ENCODE measurements at regions not wholly inside any gene's neighbourhood (a gene's known extent, or its start where the extent isn't known, plus 50 kb on each side); places are given as distances from the start of the nearest gene placed in this dataset.

DNA sequence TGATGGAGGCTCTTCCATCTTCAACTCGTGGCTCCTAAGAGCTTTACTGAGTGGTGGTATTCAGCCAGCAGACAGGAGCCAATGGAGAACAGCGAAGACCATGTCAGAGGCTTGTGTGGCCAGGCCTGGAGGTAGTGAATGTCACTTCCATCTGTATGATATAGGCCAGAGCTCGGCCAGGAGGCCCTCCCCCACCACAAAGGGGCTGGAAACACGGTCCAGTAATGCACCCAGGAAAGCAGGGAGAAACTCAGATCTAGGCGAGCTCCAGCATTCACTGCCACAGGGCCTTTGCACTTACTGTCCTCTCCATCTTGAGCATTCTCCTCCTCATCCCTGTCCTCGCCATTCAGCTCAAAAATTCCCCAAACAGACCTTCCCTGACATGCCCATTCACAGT lies 555.3 kb upstream of the C16orf82 start:
- H3K27me3 ChIP-seq (ENCODE audit: low read depth, low read length) = no peaks in the 10 kb centered on the region
- TF ChIP-seq EZH2phosphoT487 (IDR thresholded peaks at IDR 0.05; ENCODE audit: low read depth) = no peak
- TF ChIP-seq, protein P1, sequence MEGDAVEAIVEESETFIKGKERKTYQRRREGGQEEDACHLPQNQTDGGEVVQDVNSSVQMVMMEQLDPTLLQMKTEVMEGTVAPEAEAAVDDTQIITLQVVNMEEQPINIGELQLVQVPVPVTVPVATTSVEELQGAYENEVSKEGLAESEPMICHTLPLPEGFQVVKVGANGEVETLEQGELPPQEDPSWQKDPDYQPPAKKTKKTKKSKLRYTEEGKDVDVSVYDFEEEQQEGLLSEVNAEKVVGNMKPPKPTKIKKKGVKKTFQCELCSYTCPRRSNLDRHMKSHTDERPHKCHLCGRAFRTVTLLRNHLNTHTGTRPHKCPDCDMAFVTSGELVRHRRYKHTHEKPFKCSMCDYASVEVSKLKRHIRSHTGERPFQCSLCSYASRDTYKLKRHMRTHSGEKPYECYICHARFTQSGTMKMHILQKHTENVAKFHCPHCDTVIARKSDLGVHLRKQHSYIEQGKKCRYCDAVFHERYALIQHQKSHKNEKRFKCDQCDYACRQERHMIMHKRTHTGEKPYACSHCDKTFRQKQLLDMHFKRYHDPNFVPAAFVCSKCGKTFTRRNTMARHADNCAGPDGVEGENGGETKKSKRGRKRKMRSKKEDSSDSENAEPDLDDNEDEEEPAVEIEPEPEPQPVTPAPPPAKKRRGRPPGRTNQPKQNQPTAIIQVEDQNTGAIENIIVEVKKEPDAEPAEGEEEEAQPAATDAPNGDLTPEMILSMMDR (IDR thresholded peaks at IDR 0.05; ENCODE audit: low read depth, low read length) = no peak
- no peak overlapping the region for H3K9ac ChIP-seq (ENCODE audit: low read length)
- no peak overlapping the region for H3K4me2 ChIP-seq (ENCODE audit: low read length)
- H3K4me3 ChIP-seq (ENCODE audit: low read length) = no peak overlapping the region
- no peaks in the 10 kb centered on the region for H4K20me1 ChIP-seq (ENCODE audit: insufficient read depth, low read length)
- no peak overlapping the region for H3K27ac ChIP-seq (ENCODE audit: low read length)
- no peaks in the 10 kb centered on the region for H3K79me2 ChIP-seq (ENCODE audit: low read length)
- H3K4me1 ChIP-seq (ENCODE audit: low read length) = no peaks in the 10 kb centered on the region
- no peak overlapping the region for H2AFZ ChIP-seq (ENCODE audit: low read depth, low read length)
- no peaks in the 10 kb centered on the region for H3K9me3 ChIP-seq (ENCODE audit: insufficient read depth, low read length)
- no peaks in the 10 kb centered on the region for H3K36me3 ChIP-seq (replicated peaks; ENCODE audit: low read depth, low read length)

DNA sequence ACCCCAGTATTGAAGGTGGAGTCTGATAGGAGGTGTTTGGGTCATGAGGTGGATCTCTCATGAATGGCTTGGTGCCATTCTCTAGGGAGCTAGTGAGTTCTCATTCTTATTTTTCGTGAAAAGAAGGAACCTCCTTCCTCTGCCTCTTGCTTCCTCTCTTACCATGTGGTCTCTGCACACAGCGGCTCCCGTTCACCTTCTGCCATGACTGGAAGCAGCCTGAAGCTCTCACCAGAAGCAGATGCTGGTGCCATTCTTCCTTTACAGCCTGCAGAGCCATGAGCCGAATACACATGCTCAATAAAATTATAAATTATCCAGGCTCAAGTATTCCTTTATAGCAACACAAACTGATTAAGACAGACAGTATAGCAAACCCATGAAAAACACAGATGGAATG lies 545.1 kb upstream of the C16orf82 start:
- no peak overlapping the region for H2AFZ ChIP-seq (ENCODE audit: low read depth, low read length)
- H3K4me1 ChIP-seq (ENCODE audit: low read length) = no peaks in the 10 kb centered on the region
- TF ChIP-seq, protein P1 (IDR thresholded peaks at IDR 0.05; ENCODE audit: low read depth, low read length) = no peak
- TF ChIP-seq EZH2phosphoT487 (IDR thresholded peaks at IDR 0.05; ENCODE audit: low read depth) = no peak

DNA sequence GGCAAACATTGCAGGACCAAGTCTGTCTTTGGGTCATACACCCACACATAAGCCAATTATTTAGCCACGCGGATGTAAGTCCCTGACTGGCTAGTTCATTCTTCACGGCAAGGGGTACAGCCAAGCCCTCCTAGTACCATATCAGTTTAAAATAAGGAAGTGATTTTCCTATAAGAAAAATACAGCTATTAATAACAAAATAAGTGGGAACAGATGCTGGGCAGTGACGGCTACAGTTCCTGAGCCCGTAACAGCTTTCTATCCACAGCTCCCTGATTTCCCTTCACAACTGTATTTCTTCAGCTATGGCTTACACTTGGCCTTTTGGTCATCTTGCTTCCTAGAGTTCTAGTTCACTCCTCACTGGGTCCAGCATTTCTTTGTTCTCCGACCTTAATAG lies 542.4 kb upstream of the C16orf82 start:
- TF ChIP-seq, protein P1 (IDR thresholded peaks at IDR 0.05; ENCODE audit: low read depth, low read length) = no peak
- no peak for TF ChIP-seq EZH2phosphoT487 (IDR thresholded peaks at IDR 0.05; ENCODE audit: low read depth)

More for the DNA sequence above, 545.1 kb upstream of the C16orf82 start:
- Histone ChIP-seq H3K9ac (ENCODE audit: low read length) (no peak overlapping the region), H3K36me3 (replicated peaks; ENCODE audit: low read depth, low read length) (no peaks in the 10 kb centered on the region), H3K27ac (ENCODE audit: low read length) (no peak overlapping the region), H3K4me2 (ENCODE audit: low read length) (no peak overlapping the region), H3K9me3 (ENCODE audit: insufficient read depth, low read length) (no peaks in the 10 kb centered on the region), H3K4me3 (ENCODE audit: low read length) (no peak overlapping the region), H4K20me1 (ENCODE audit: insufficient read depth, low read length) (no peaks in the 10 kb centered on the region), H3K79me2 (ENCODE audit: low read length) (no peaks in the 10 kb centered on the region), H3K27me3 (ENCODE audit: low read depth, low read length) (no peaks in the 10 kb centered on the region)

DNA sequence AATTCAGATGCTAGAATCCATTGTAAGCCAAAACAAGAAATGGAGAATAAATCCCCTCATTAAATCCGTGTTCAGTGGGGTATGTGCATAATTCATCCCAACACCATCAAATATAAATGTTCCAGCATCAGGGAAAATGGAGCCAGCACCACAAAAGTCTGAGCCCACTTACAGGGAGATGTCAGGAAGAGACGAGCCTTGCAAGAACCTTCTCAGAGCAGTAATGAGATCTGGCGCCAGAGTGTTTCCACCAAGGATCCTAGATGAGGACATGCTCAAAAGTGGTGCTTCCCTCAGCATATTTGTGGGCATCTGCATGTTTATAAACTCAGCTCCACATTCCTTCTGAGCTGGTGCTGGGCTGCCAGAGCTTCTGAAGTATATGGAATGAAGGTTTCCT lies 541.9 kb upstream of the C16orf82 start:
- Histone ChIP-seq H3K9me3 (ENCODE audit: insufficient read depth, low read length) (no peaks in the 10 kb centered on the region), H3K27ac (ENCODE audit: low read length) (no peak overlapping the region), H3K36me3 (replicated peaks; ENCODE audit: low read depth, low read length) (no peaks in the 10 kb centered on the region), H3K79me2 (ENCODE audit: low read length) (no peaks in the 10 kb centered on the region), H4K20me1 (ENCODE audit: insufficient read depth, low read length) (no peaks in the 10 kb centered on the region), H3K9ac (ENCODE audit: low read length) (no peak overlapping the region), H3K4me2 (ENCODE audit: low read length) (no peak overlapping the region), H2AFZ (ENCODE audit: low read depth, low read length) (no peak overlapping the region), H3K27me3 (ENCODE audit: low read depth, low read length) (no peaks in the 10 kb centered on the region), H3K4me1 (ENCODE audit: low read length) (no peaks in the 10 kb centered on the region), H3K4me3 (ENCODE audit: low read length) (no peak overlapping the region)
- TF ChIP-seq, protein P1 (IDR thresholded peaks at IDR 0.05; ENCODE audit: low read depth, low read length) = no peak
- TF ChIP-seq EZH2phosphoT487 (IDR thresholded peaks at IDR 0.05; ENCODE audit: low read depth) = no peak

More for the DNA sequence above, 542.4 kb upstream of the C16orf82 start:
- no peak overlapping the region for H2AFZ ChIP-seq (ENCODE audit: low read depth, low read length)
- H3K27me3 ChIP-seq (ENCODE audit: low read depth, low read length) = no peaks in the 10 kb centered on the region
- no peak overlapping the region for H3K9ac ChIP-seq (ENCODE audit: low read length)
- H3K27ac ChIP-seq (ENCODE audit: low read length) = no peak overlapping the region
- H3K4me1 ChIP-seq (ENCODE audit: low read length) = no peaks in the 10 kb centered on the region
- H3K79me2 ChIP-seq (ENCODE audit: low read length) = no peaks in the 10 kb centered on the region
- H4K20me1 ChIP-seq (ENCODE audit: insufficient read depth, low read length) = no peaks in the 10 kb centered on the region
- no peak overlapping the region for H3K4me3 ChIP-seq (ENCODE audit: low read length)
- no peak overlapping the region for H3K4me2 ChIP-seq (ENCODE audit: low read length)
- H3K9me3 ChIP-seq (ENCODE audit: insufficient read depth, low read length) = no peaks in the 10 kb centered on the region
- no peaks in the 10 kb centered on the region for H3K36me3 ChIP-seq (replicated peaks; ENCODE audit: low read depth, low read length)

All from OCI-LY3 (cell line).